ENCODE measurements at regions not wholly inside any gene's neighbourhood (a gene's known extent, or its start where the extent isn't known, plus 50 kb on each side); places are given as distances from the start of the nearest gene placed in this dataset.

DNA sequence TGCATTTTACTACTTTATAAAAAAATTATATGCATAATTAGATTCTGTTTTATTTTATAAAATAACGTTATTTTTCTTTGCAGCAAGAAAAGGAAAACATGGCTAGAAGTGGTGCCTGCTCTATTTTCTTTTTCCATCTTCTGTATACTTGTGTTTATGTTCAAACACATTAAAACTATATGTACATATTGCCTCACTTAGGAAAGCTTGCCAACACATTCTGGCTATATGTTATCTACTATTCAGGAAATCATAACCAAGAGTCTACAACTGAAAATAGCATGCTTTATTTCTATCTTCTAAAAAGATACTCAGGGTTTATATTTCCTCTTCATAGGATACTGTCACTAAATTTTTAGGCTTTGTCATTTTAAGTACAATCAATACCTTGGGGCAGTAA lies 90.2 kb upstream of the KCNMB2 start (continued):
- TF ChIP-seq, protein P1, sequence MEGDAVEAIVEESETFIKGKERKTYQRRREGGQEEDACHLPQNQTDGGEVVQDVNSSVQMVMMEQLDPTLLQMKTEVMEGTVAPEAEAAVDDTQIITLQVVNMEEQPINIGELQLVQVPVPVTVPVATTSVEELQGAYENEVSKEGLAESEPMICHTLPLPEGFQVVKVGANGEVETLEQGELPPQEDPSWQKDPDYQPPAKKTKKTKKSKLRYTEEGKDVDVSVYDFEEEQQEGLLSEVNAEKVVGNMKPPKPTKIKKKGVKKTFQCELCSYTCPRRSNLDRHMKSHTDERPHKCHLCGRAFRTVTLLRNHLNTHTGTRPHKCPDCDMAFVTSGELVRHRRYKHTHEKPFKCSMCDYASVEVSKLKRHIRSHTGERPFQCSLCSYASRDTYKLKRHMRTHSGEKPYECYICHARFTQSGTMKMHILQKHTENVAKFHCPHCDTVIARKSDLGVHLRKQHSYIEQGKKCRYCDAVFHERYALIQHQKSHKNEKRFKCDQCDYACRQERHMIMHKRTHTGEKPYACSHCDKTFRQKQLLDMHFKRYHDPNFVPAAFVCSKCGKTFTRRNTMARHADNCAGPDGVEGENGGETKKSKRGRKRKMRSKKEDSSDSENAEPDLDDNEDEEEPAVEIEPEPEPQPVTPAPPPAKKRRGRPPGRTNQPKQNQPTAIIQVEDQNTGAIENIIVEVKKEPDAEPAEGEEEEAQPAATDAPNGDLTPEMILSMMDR (IDR thresholded peaks at IDR 0.05; ENCODE audit: low read depth, low read length, missing input control): no peak

DNA sequence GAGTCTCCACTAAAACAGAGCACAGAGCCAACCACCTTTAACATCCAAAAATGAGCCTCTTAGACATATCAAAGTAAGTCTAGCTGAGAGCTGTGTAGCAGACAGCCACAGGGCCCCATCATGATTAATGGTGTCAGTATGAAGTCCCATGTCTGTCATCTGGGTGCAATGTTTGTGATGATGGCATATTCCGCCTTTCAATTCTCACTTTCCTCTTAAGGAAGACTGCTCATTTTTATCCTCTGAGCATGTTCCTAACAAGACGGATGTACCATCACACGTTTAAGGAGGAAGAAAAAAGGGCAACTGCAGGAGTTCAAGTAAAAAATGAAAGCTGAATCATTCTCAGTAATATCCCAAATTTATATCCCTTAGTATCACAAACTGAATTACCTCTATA lies 85.8 kb upstream of the KCNMB2 start:
- Histone ChIP-seq H3K27ac (ENCODE audit: low read depth in 1 of 2, low read length in 2 of 2) (no peak overlapping the region), H3K36me3 (ENCODE audit: control insufficient read depth in 4 of 4, insufficient read depth in 3 of 4, low read depth in 1 of 4, low read length in 3 of 4) (no peaks in the 10 kb centered on the region), H3K27me3 (ENCODE audit: control insufficient read depth in 4 of 4, insufficient read depth in 4 of 4, low read length in 3 of 4) (no peaks in the 10 kb centered on the region), H3K9ac (ENCODE audit: low read depth in 1 of 2, low read length in 2 of 2) (no peak overlapping the region), H3K9me3 (ENCODE audit: control insufficient read depth in 4 of 4, low read length in 3 of 4) (no peaks in the 10 kb centered on the region), H3K4me3 (ENCODE audit: low read depth in 1 of 3, low read length in 3 of 3) (no peak overlapping the region), H3K4me1 (ENCODE audit: control insufficient read depth in 4 of 4, insufficient read depth in 4 of 4, low read length in 3 of 4) (no peaks in the 10 kb centered on the region)
- TF ChIP-seq EGR1 (IDR thresholded peaks at IDR 0.05; ENCODE audit: low read depth in 2 of 2) (no peak), GABPA (IDR thresholded peaks at IDR 0.05 in 1 of 2, conservative IDR thresholded peaks at IDR 0.05 in 1 of 2) (no peak), HNF4G (IDR thresholded peaks at IDR 0.05) (no peak), RAD21 (IDR thresholded peaks at IDR 0.05) (no peak), TAF1 (conservative IDR thresholded peaks at IDR 0.05) (no peak)
- TF ChIP-seq, protein P1 (IDR thresholded peaks at IDR 0.05; ENCODE audit: low read depth, low read length, missing input control): no peak
- DNase-seq (ENCODE audit: low spot score): no peak
- WGBS: 82% methylated on average over 3 of the region's 3 CpGs

DNA sequence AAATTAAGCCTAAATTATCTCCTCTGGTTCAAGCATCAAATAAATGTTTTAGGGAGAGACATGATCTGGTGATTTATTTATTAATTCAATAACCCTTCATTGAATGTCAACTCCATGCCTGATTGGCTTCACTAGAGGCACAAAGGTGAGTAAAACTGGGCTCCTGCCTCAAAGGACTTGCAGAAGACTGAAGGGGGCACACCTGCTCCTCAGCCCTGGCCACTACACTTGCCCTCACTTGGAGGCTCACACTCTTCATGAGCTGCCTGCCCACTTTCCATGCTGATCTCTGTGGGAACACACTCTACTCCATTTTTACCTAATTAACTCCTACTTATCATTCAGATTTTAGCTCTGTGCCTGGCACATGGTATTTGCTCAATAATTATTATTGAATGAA lies 84.4 kb upstream of the KCNMB2 start:
- TF ChIP-seq, protein P2, sequence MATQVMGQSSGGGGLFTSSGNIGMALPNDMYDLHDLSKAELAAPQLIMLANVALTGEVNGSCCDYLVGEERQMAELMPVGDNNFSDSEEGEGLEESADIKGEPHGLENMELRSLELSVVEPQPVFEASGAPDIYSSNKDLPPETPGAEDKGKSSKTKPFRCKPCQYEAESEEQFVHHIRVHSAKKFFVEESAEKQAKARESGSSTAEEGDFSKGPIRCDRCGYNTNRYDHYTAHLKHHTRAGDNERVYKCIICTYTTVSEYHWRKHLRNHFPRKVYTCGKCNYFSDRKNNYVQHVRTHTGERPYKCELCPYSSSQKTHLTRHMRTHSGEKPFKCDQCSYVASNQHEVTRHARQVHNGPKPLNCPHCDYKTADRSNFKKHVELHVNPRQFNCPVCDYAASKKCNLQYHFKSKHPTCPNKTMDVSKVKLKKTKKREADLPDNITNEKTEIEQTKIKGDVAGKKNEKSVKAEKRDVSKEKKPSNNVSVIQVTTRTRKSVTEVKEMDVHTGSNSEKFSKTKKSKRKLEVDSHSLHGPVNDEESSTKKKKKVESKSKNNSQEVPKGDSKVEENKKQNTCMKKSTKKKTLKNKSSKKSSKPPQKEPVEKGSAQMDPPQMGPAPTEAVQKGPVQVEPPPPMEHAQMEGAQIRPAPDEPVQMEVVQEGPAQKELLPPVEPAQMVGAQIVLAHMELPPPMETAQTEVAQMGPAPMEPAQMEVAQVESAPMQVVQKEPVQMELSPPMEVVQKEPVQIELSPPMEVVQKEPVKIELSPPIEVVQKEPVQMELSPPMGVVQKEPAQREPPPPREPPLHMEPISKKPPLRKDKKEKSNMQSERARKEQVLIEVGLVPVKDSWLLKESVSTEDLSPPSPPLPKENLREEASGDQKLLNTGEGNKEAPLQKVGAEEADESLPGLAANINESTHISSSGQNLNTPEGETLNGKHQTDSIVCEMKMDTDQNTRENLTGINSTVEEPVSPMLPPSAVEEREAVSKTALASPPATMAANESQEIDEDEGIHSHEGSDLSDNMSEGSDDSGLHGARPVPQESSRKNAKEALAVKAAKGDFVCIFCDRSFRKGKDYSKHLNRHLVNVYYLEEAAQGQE (IDR thresholded peaks at IDR 0.05): no peak
- no peak for TF ChIP-seq HNF4G (IDR thresholded peaks at IDR 0.05)
- TF ChIP-seq, protein P3, sequence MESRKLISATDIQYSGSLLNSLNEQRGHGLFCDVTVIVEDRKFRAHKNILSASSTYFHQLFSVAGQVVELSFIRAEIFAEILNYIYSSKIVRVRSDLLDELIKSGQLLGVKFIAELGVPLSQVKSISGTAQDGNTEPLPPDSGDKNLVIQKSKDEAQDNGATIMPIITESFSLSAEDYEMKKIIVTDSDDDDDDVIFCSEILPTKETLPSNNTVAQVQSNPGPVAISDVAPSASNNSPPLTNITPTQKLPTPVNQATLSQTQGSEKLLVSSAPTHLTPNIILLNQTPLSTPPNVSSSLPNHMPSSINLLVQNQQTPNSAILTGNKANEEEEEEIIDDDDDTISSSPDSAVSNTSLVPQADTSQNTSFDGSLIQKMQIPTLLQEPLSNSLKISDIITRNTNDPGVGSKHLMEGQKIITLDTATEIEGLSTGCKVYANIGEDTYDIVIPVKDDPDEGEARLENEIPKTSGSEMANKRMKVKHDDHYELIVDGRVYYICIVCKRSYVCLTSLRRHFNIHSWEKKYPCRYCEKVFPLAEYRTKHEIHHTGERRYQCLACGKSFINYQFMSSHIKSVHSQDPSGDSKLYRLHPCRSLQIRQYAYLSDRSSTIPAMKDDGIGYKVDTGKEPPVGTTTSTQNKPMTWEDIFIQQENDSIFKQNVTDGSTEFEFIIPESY (IDR thresholded peaks at IDR 0.05): no peak
- TF ChIP-seq HNF4A (conservative IDR thresholded peaks at IDR 0.05): no peak
- no peak for TF ChIP-seq SP1 (IDR thresholded peaks at IDR 0.05)
- TF ChIP-seq RXRA (IDR thresholded peaks at IDR 0.05): no peak
- TF ChIP-seq EGR1 (IDR thresholded peaks at IDR 0.05; ENCODE audit: low read depth in 2 of 2): no peak
- Histone ChIP-seq H3K4me3 (ENCODE audit: low read depth in 1 of 3, low read length in 3 of 3) (no peak overlapping the region), H3K9me3 (ENCODE audit: control insufficient read depth in 4 of 4, low read length in 3 of 4) (no peaks in the 10 kb centered on the region), H3K4me1 (ENCODE audit: control insufficient read depth in 4 of 4, insufficient read depth in 4 of 4, low read length in 3 of 4) (no peaks in the 10 kb centered on the region), H3K27me3 (ENCODE audit: control insufficient read depth in 4 of 4, insufficient read depth in 4 of 4, low read length in 3 of 4) (no peaks in the 10 kb centered on the region), H3K9ac (ENCODE audit: low read depth in 1 of 2, low read length in 2 of 2) (no peak overlapping the region), H3K27ac (ENCODE audit: low read depth in 1 of 2, low read length in 2 of 2) (no peak overlapping the region), H3K36me3 (ENCODE audit: control insufficient read depth in 4 of 4, insufficient read depth in 3 of 4, low read depth in 1 of 4, low read length in 3 of 4) (no peaks in the 10 kb centered on the region)
- no peak for DNase-seq (ENCODE audit: low spot score)
